GM12892 (cell line): ENCODE measurements at regions not wholly inside any gene's neighbourhood (a gene's known extent, or its start where the extent isn't known, plus 50 kb on each side); places are given as distances from the start of the nearest gene placed in this dataset.

Experiments
- POLR2A ChIP-seq: IDR thresholded peaks from 2 replicates; pipeline ENCODE4 v1.6.1; 2011; ENCODE audit warnings: low read depth, low read length, control low read depth
- POLR2AphosphoS5 ChIP-seq: IDR thresholded peaks from 2 replicates; pipeline ENCODE4 v1.6.1; 2011; ENCODE audit warnings: low read depth, low read length, control low read depth
- TAF1 ChIP-seq: IDR thresholded peaks from 2 replicates; pipeline ENCODE4 v1.6.1; 2011; ENCODE audit warnings: low read depth, mild to moderate bottlenecking, control low read depth, low read length, borderline replicate concordance

- TF ChIP-seq TAF1: no peak
- TF ChIP-seq POLR2AphosphoS5: no peak
- no peak for TF ChIP-seq POLR2A
Observed at GRCh38 chr2:7133521-7133920, 216.3 kb downstream of the RNF144A start.
